ENCODE measurements at regions not wholly inside any gene's neighbourhood (a gene's known extent, or its start where the extent isn't known, plus 50 kb on each side); places are given as distances from the start of the nearest gene placed in this dataset.

DNA sequence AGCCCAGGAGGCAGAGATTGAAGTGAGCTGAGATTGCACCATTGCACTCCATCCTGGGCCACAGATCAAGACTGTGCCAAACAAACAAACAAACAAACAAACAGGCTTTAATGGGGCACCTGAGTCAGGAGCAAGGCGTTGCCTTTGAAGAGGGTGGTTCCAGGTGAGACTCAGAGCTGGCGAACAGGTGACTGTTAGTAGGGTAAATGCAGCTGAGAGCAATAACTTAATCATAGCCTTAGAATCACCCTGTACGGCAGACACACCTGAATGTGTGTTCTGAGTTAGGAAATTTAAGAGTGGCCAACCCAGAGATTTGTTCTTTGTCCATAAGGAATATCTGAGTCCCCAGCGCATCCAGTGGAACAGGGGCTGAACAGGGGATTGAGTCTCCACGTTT, 440.4 kb downstream of the RPS6KC1 start:
- Histone ChIP-seq H3K36me3 (no peaks in the 10 kb centered on the region), H3K4me1 (no peaks in the 10 kb centered on the region), H3K9me3 (no peaks in the 10 kb centered on the region), H3K4me3 (no peak overlapping the region), H3K27ac (no peak overlapping the region), H3K27me3 (no peaks in the 10 kb centered on the region)
- TF ChIP-seq, protein P1, sequence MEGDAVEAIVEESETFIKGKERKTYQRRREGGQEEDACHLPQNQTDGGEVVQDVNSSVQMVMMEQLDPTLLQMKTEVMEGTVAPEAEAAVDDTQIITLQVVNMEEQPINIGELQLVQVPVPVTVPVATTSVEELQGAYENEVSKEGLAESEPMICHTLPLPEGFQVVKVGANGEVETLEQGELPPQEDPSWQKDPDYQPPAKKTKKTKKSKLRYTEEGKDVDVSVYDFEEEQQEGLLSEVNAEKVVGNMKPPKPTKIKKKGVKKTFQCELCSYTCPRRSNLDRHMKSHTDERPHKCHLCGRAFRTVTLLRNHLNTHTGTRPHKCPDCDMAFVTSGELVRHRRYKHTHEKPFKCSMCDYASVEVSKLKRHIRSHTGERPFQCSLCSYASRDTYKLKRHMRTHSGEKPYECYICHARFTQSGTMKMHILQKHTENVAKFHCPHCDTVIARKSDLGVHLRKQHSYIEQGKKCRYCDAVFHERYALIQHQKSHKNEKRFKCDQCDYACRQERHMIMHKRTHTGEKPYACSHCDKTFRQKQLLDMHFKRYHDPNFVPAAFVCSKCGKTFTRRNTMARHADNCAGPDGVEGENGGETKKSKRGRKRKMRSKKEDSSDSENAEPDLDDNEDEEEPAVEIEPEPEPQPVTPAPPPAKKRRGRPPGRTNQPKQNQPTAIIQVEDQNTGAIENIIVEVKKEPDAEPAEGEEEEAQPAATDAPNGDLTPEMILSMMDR (IDR thresholded peaks at IDR 0.05): no peak
- TF ChIP-seq POLR2AphosphoS5 (IDR thresholded peaks at IDR 0.05) (no peak), POLR2A (IDR thresholded peaks at IDR 0.05) (no peak), EP300 (IDR thresholded peaks at IDR 0.05; ENCODE audit: low read depth) (no peak)
- WGBS, 2 donors (ENCODE audit: low coverage in 1 of 2): 36 to 43% methylated on average over 4 to 5 of the region's 5 CpGs
- in situ Hi-C loops (cut with MboI; ENCODE audit: low pct_ligation_motif_present in 1 of 4, low pct_unique_long_range_greater_than_20kb in 1 of 4, low sequenced_read_pairs in 3 of 4) (no loop called here), intact Hi-C loops (cut with DNase I; ENCODE audit: low total_unique reads) (no loop called here)
- DNase-seq: peak; percentile 21

- Histone ChIP-seq H3K36me3 (no peaks in the 10 kb centered on the region), H3K4me3 (no peak overlapping the region), H3K27me3 (no peaks in the 10 kb centered on the region), H3K27ac (no peak overlapping the region), H3K4me1 (no peaks in the 10 kb centered on the region), H3K9me3 (no peaks in the 10 kb centered on the region)
- WGBS, 2 donors (ENCODE audit: low coverage in 1 of 2): 87 to 90% methylated on average over 10 to 21 of the region's 21 CpGs
- intact Hi-C loops (cut with DNase I; ENCODE audit: low total_unique reads) (no loop called here), in situ Hi-C loops (cut with MboI; ENCODE audit: low pct_ligation_motif_present in 1 of 4, low pct_unique_long_range_greater_than_20kb in 1 of 4, low sequenced_read_pairs in 3 of 4) (no loop called here)
- TF ChIP-seq EP300 (IDR thresholded peaks at IDR 0.05; ENCODE audit: low read depth) (no peak), POLR2AphosphoS5 (IDR thresholded peaks at IDR 0.05) (no peak), POLR2A (IDR thresholded peaks at IDR 0.05) (no peak)
- TF ChIP-seq, protein P1 (IDR thresholded peaks at IDR 0.05): no peak
- DNase-seq: no peak
Observed at GRCh38 chr1:213492161-213493041, 441.4 kb downstream of the RPS6KC1 start.

DNA sequence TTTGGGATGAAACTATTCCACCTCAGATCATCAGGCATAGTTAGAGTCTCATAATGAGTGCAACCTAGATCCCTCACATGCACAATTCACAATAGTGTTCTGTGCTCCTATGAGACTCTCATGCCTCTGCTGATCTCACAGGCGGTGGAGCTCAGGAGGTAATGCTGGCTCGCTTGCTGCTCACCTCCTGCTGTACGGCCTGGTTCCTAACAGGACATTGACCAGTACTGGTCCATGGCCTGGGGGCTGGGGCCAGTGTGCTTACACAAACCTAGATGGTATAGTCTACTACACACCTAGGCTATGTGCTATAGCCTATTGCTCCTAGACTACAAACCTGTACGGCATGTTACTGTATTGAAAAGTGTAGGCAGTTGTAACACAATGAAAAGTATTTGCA, 448.4 kb downstream of the RPS6KC1 start:
- in situ Hi-C loops (cut with MboI; ENCODE audit: low pct_ligation_motif_present in 1 of 4, low pct_unique_long_range_greater_than_20kb in 1 of 4, low sequenced_read_pairs in 3 of 4) (no loop called here), intact Hi-C loops (cut with DNase I; ENCODE audit: low total_unique reads) (no loop called here)
- no peak overlapping the region for H3K27ac ChIP-seq
- no peak for DNase-seq
- H3K4me3 ChIP-seq: no peak overlapping the region
- 75 to 86% methylated on average over 1 to 4 of the region's 4 CpGs for WGBS, 2 donors (ENCODE audit: low coverage in 1 of 2)
- H3K27me3 ChIP-seq: no peaks in the 10 kb centered on the region
- no peaks in the 10 kb centered on the region for H3K4me1 ChIP-seq
- H3K9me3 ChIP-seq: no peaks in the 10 kb centered on the region
- TF ChIP-seq EP300 (IDR thresholded peaks at IDR 0.05; ENCODE audit: low read depth): no peak
- no peaks in the 10 kb centered on the region for H3K36me3 ChIP-seq

DNA sequence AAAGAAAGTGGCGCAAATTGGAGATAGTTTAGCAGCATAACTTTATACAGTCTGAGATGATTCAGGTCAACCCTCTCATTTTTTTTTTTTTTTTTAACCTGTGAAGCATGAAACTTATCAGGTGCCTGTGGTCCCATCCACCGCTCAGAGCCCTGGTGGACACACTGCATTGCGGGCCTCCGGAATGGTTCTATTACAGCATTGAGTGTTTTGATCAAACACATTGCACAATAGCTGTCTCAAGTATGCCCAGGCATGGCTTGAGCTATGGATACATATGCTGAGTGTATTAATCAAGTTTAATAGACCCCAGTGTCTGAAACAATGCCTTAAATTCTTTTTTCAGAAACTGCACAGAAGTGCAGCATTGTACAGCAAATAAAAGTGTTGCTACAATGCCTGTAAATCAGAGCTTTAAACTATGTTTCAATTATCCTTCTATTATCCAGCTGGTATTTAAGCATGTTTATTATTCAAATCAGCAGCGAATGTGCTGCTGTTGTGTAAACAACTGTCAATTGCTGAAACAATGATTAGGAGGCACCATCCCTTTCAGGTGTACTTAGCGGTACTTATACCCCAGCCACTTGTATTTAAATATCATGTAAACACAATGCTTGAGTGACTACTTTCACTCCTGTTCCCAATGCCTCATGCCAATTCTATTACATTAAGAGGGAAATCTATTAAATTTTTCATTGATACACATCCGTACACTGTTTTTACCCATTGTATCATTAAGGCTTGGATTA, 456.6 kb downstream of the RPS6KC1 start:
- H3K4me3 ChIP-seq: no peak overlapping the region
- no peaks in the 10 kb centered on the region for H3K36me3 ChIP-seq
- in situ Hi-C loops (cut with MboI; ENCODE audit: low pct_ligation_motif_present in 1 of 4, low pct_unique_long_range_greater_than_20kb in 1 of 4, low sequenced_read_pairs in 3 of 4) (no loop called here), intact Hi-C loops (cut with DNase I; ENCODE audit: low total_unique reads) (no loop called here)
- no peak for TF ChIP-seq POLR2A (IDR thresholded peaks at IDR 0.05)
- H3K4me1 ChIP-seq: no peaks in the 10 kb centered on the region
- DNase-seq: no peak
- H3K9me3 ChIP-seq: no peaks in the 10 kb centered on the region
- no peaks in the 10 kb centered on the region for H3K27me3 ChIP-seq
- WGBS, 2 donors (ENCODE audit: low coverage in 1 of 2): 77 to 80% methylated on average over 6 to 7 of the region's 7 CpGs
- H3K27ac ChIP-seq: no peak overlapping the region

DNA sequence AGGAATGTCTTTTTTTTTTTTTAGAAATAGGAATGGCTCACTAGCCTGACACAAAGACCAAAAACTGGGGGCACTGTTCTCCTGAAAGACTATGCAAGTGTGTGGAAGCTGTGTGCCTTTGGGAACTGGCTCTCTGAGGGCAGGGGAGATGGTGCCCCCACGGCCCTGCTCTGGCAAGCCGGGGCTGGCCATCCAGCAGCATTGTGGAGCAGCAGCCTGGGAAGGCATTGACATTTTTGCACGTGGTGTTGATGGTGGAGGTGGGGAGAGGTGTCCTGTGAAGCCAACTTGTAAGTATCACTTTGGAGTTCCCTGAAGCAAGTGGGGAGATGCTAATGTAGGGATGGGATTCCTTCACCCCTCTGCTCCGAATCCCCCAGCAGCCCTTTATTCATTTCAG, 460.1 kb downstream of the RPS6KC1 start:
- Histone ChIP-seq H3K27ac (no peak overlapping the region), H3K4me1 (no peaks in the 10 kb centered on the region), H3K36me3 (no peaks in the 10 kb centered on the region), H3K9me3 (no peaks in the 10 kb centered on the region), H3K27me3 (no peaks in the 10 kb centered on the region), H3K4me3 (no peak overlapping the region)
- WGBS, 2 donors (ENCODE audit: low coverage in 1 of 2): 80 to 85% methylated on average over 1 to 4 of the region's 4 CpGs
- no peak for TF ChIP-seq EP300 (IDR thresholded peaks at IDR 0.05; ENCODE audit: low read depth)
- no peak for TF ChIP-seq POLR2AphosphoS5 (IDR thresholded peaks at IDR 0.05)
- TF ChIP-seq, protein P1 (IDR thresholded peaks at IDR 0.05): no peak
- TF ChIP-seq POLR2A (IDR thresholded peaks at IDR 0.05): no peak
- no peak for DNase-seq
- in situ Hi-C loops (cut with MboI; ENCODE audit: low pct_ligation_motif_present in 1 of 4, low pct_unique_long_range_greater_than_20kb in 1 of 4, low sequenced_read_pairs in 3 of 4): no loop called here
- intact Hi-C loops (cut with DNase I; ENCODE audit: low total_unique reads): loop anchor here (5.0 kb wide), 1 partner anchor 1691 kb away; no protein-coding TSS in a partner anchor
